HepG2 (cell line): ENCODE measurements at regions not wholly inside any gene's neighbourhood (a gene's known extent, or its start where the extent isn't known, plus 50 kb on each side); places are given as distances from the start of the nearest gene placed in this dataset.

Experiments used
- ATAC-seq: fragments of 200-7000 bp; cut with Tn5 transposase; 3 replicates; pipeline ENCODE4 v1.9.1; 2020; ENCODE audit warnings: mild to moderate bottlenecking, moderate library complexity
- BruUV-seq: library from RNA; stranded (reverse); fragments of 400-500 nt; replicated peaks from 2 replicates; lab custom pipeline; 2021; lab: Mats Ljungman, UMichigan
- CTCF ChIA-PET: fragments of 300-600 bp; formaldehyde crosslinking; extraction: SDS; loops from one replicate; lab custom pipeline; 2021; ENCODE audit warnings: low total read pairs, inconsistent platforms, low intra/inter-chr PET ratio; lab: Yijun Ruan, JAX
- POLR2A ChIA-PET: fragments of 350-600 bp; sonication (Branson Sonifier 250); formaldehyde crosslinking; loops from one replicate; lab custom pipeline; 2020; ENCODE audit warnings: antibody characterized with exemption, inconsistent platforms; lab: Yijun Ruan, JAX
- DNase-seq: peaks from one replicate; pipeline ENCODE4 v3.0.0-alpha.2; 2015; ENCODE audit warnings: low spot score
- FAIRE-seq: peaks from 3 replicates; lab custom pipeline; 2011; peaks lifted over from hg19 to GRCh38; lab: Jason Lieb, UNC
- H2AFZ ChIP-seq: one replicate; pipeline ENCODE4 v1.6.1; 2011; ENCODE audit warnings: low read length, inconsistent platforms
- H3K27ac ChIP-seq: fragments of 300-600 bp; 3 replicates; pipeline ENCODE4 v1.8.0; 2011; ENCODE audit warnings: mixed run types, mild to moderate bottlenecking, mixed read lengths, low read length, inconsistent platforms; ENCODE audit not compliant: insufficient read depth; ENCODE audit errors: extremely low read length
- H3K27me3 ChIP-seq, 2 experiments: fragments of 200-600 bp in 1 of 2; 2 replicates in 1 of 2; 3 replicates in 1 of 2; pipeline versions ENCODE4 v1.6.0 to v1.8.0; 2011; ENCODE audit warnings: low read length in 2 of 2, mild to moderate bottlenecking in 2 of 2, moderate library complexity in 2 of 2, inconsistent platforms in 1 of 2; ENCODE audit not compliant: insufficient read depth in 2 of 2, control insufficient read depth in 1 of 2
- H3K36me3 ChIP-seq, 2 experiments: fragments of 200-600 bp in 1 of 2; replicated peaks in 1 of 2; 2 replicates in 1 of 2; 3 replicates in 1 of 2; pipeline versions ENCODE4 v1.5.1 to v1.8.0; 2011; ENCODE audit warnings: low read length in 2 of 2, inconsistent platforms in 1 of 2; ENCODE audit not compliant: insufficient read depth in 2 of 2, control insufficient read depth in 1 of 2
- H3K4me1 ChIP-seq: 2 replicates; pipeline ENCODE4 v1.5.1; 2012; ENCODE audit warnings: low read length, inconsistent platforms; ENCODE audit not compliant: insufficient read depth
- H3K4me2 ChIP-seq: 2 replicates; pipeline ENCODE4 v1.6.0; 2011; ENCODE audit warnings: low read depth, low read length, inconsistent platforms
- H3K4me3 ChIP-seq, 3 experiments: fragments of 200-600 bp in 1 of 3; sonication (generic), shearing (Covaris generic) in 1 of 3; replicated peaks in 1 of 3; 2 replicates each; pipeline ENCODE4 v1.5.1; 2011 to 2016; ENCODE audit warnings: low read length in 3 of 3, inconsistent platforms in 2 of 3, low read depth in 2 of 3, mild to moderate bottlenecking in 2 of 3, control low read depth in 1 of 3, mixed read lengths in 1 of 3; ENCODE audit not compliant: insufficient read depth in 1 of 3
- H3K79me2 ChIP-seq: one replicate; pipeline ENCODE4 v1.6.1; 2011; ENCODE audit warnings: low read length, inconsistent platforms; ENCODE audit not compliant: insufficient read depth
- H3K9ac ChIP-seq: 2 replicates; pipeline ENCODE4 v1.6.0; 2011; ENCODE audit warnings: mild to moderate bottlenecking, low read depth, low read length, inconsistent platforms; ENCODE audit not compliant: insufficient read depth
- H3K9me3 ChIP-seq: 2 replicates; pipeline ENCODE4 v1.5.1; 2012; ENCODE audit warnings: mild to moderate bottlenecking, low read length
- H4K20me1 ChIP-seq: 2 replicates; pipeline ENCODE4 v1.6.0; 2011; ENCODE audit warnings: inconsistent platforms, mild to moderate bottlenecking, low read length, moderate library complexity; ENCODE audit not compliant: insufficient read depth
- ELF4 ChIP-seq: sonication (generic); formaldehyde crosslinking; IDR thresholded peaks from 2 replicates; pipeline ENCODE4 v1.5.0; 2020; ENCODE audit warnings: missing genetic modification reagents, mild to moderate bottlenecking, moderate library complexity, borderline replicate concordance
- FOSL1 ChIP-seq: sonication (generic); formaldehyde crosslinking; IDR thresholded peaks from 2 replicates; pipeline ENCODE4 v1.9.0; 2021; ENCODE audit warnings: missing genetic modification reagents, borderline replicate concordance
- HMGA1 ChIP-seq: sonication (generic); formaldehyde crosslinking; conservative IDR thresholded peaks from 2 replicates; pipeline ENCODE4 v1.4.0; 2020; ENCODE audit warnings: missing genetic modification reagents
- MED8 ChIP-seq: sonication (generic); formaldehyde crosslinking; IDR thresholded peaks from 2 replicates; pipeline ENCODE4 v1.8.1; 2023; ENCODE audit warnings: mild to moderate bottlenecking, missing genetic modification reagents; ENCODE audit not compliant: insufficient replicate concordance
- PAX8 ChIP-seq: sonication (generic); formaldehyde crosslinking; IDR thresholded peaks from 2 replicates; pipeline ENCODE4 v1.8.0; 2022; ENCODE audit warnings: mild to moderate bottlenecking, missing genetic modification reagents, borderline replicate concordance
- REXO4 ChIP-seq: sonication (generic); formaldehyde crosslinking; IDR thresholded peaks from 2 replicates; pipeline ENCODE4 v1.8.0; 2022; ENCODE audit warnings: missing genetic modification reagents, mild to moderate bottlenecking, borderline replicate concordance
- SRY ChIP-seq: sonication (generic); formaldehyde crosslinking; IDR thresholded peaks from 2 replicates; pipeline ENCODE4 v1.8.0; 2022; ENCODE audit warnings: mild to moderate bottlenecking, missing genetic modification reagents
- U2AF1 ChIP-seq: fragments of 200-400 bp; formaldehyde crosslinking; optimal IDR thresholded peaks from 2 replicates; pipeline ENCODE3; 2017; ENCODE audit warnings: mild to moderate bottlenecking, low read depth, low read length
- ZBTB3 ChIP-seq: sonication (generic); formaldehyde crosslinking; IDR thresholded peaks from 2 replicates; pipeline ENCODE4 v1.4.0; 2020; ENCODE audit warnings: low read depth, mild to moderate bottlenecking, moderate library complexity, missing genetic modification reagents, borderline replicate concordance
- ZNF441 ChIP-seq: sonication (generic); formaldehyde crosslinking; IDR thresholded peaks from 2 replicates; pipeline ENCODE4 v1.7.0; 2021; ENCODE audit warnings: missing genetic modification reagents, borderline replicate concordance
- ZNF564 ChIP-seq: sonication (generic); formaldehyde crosslinking; IDR thresholded peaks from 2 replicates; pipeline ENCODE4 v1.8.1; 2023; ENCODE audit warnings: mild to moderate bottlenecking, missing genetic modification reagents
- WGBS: methylation state at CpG from one replicate; pipeline ENCODE4 v1.1.6; 2017; ENCODE audit warnings: low lambda C conversion rate; 5-methylcytosine and 5-hydroxymethylcytosine counted together
- in situ Hi-C: cut with HindIII; loops from 2 replicates; pipeline ENCODE4 v1.10.0; 2017; ENCODE audit warnings: low pct_unique_long_range_greater_than_20kb; ENCODE audit not compliant: extremely low pct_ligation_motif_present
- intact Hi-C: fragments of 100-400 bp; cut with micrococcal nuclease; formaldehyde crosslinking; loops from one replicate; pipeline ENCODE4 v1.10.0; 2022; ENCODE audit not compliant: unreplicated experiment
- TF ChIP-seq, protein P1 (sequence below): sonication (generic); formaldehyde crosslinking; IDR thresholded peaks from 2 replicates; pipeline ENCODE4 v1.4.0; 2020; ENCODE audit warnings: missing genetic modification reagents
- TF ChIP-seq, protein P2 (sequence below): sonication (generic); formaldehyde crosslinking; IDR thresholded peaks from 2 replicates; pipeline ENCODE4 v1.8.1; 2022; ENCODE audit warnings: mild to moderate bottlenecking, missing genetic modification reagents

DNA sequence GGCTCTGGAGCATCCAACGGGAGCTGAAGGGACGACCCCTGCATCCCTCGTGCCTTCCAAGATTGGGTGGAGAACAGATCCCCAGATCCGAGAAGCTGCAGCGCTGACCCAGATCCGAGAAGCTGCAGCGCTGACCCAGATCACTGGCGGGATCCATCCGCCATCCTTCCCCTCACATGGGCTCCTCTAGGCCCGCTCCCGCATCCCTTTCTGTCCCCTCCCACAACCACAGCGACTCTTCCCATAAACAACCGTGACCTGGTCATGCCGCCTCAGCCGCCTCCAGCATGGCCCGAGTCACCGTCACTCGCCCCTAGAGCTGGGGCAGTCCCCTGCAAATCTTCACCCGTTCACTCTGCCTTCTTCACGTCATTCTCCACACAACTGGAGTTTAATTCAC, 124.9 kb downstream of the UTP18 start:
- CTCF ChIA-PET, result no interaction called here
- intact Hi-C loops, result no loop called here
- POLR2A ChIA-PET, result no interaction called here

DNA sequence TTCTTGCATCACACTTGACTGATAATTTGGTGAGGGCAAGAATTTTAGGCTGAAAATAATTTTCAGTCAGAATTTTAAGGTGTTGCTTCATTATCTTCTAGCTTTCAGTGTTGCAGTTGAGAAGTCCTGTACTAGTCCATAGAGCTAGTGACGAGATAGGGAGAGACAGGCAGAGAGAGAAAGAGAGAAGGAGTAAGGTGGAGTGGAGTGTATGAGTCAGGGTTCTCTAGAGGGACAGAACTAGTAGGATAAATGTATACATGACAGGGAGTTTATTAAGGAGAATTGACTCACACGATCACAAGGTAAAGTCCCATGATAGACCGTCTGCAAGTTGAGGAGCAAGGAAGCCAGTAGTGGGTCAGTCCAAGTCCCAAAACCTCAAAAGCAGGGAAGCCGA, 127.2 kb downstream of the UTP18 start:
- Histone ChIP-seq H3K4me3 (no peak overlapping the region), H3K36me3 (no peaks in the 10 kb centered on the region), H4K20me1 (no peaks in the 10 kb centered on the region), H3K9me3 (no peaks in the 10 kb centered on the region), H3K27ac (no peak overlapping the region), H3K27me3 (peaks cover 0 to 10% of the 10 kb centered on the region in 2 experiments; a peak in 1 of 5 replicates), H3K9ac (no peak overlapping the region), H2AFZ (no peak overlapping the region), H3K4me1 (peaks cover 7% of the 10 kb centered on the region; the same call in 1 of the 2 replicates), H3K79me2 (no peaks in the 10 kb centered on the region), H3K4me2 (no peak overlapping the region)
- ChIA-PET POLR2A (no interaction called here), CTCF (no interaction called here)
- no TSS peak for BruUV-seq
- in situ Hi-C loops (loop anchor here (25.0 kb wide), 2 partner anchors 150 to 475 kb away; no protein-coding TSS in a partner anchor), intact Hi-C loops (no loop called here)
- DNase-seq (no peak), ATAC-seq (no peak), FAIRE-seq (no peak)
- WGBS, result 15% methylated on average over 4 of the region's 4 CpGs
- TF ChIP-seq, protein P1, sequence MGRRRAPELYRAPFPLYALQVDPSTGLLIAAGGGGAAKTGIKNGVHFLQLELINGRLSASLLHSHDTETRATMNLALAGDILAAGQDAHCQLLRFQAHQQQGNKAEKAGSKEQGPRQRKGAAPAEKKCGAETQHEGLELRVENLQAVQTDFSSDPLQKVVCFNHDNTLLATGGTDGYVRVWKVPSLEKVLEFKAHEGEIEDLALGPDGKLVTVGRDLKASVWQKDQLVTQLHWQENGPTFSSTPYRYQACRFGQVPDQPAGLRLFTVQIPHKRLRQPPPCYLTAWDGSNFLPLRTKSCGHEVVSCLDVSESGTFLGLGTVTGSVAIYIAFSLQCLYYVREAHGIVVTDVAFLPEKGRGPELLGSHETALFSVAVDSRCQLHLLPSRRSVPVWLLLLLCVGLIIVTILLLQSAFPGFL, result no peak
- no peak for TF ChIP-seq MED8
- no peak for TF ChIP-seq ZNF564 (CRISPR knock-in tag)
- no peak for TF ChIP-seq REXO4 (CRISPR knock-in tag)
- no peak for TF ChIP-seq SRY (CRISPR knock-in tag)
- no peak for TF ChIP-seq FOSL1 (CRISPR knock-in tag)
- no peak for TF ChIP-seq PAX8 (CRISPR knock-in tag)
- TF ChIP-seq ZNF441 (CRISPR knock-in tag), result no peak
- no peak for TF ChIP-seq ZBTB3 (CRISPR knock-in tag)
- no peak for TF ChIP-seq HMGA1 (CRISPR knock-in tag)
- no peak for TF ChIP-seq ELF4 (CRISPR knock-in tag)
- TF ChIP-seq, protein P2, sequence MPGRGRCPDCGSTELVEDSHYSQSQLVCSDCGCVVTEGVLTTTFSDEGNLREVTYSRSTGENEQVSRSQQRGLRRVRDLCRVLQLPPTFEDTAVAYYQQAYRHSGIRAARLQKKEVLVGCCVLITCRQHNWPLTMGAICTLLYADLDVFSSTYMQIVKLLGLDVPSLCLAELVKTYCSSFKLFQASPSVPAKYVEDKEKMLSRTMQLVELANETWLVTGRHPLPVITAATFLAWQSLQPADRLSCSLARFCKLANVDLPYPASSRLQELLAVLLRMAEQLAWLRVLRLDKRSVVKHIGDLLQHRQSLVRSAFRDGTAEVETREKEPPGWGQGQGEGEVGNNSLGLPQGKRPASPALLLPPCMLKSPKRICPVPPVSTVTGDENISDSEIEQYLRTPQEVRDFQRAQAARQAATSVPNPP (CRISPR knock-in tag), result no peak

More for the DNA sequence above, 124.9 kb downstream of the UTP18 start:
- no peak for FAIRE-seq
- Histone ChIP-seq H3K4me3 (no peak overlapping the region), H3K27me3 (peaks cover 0 to 10% of the 10 kb centered on the region in 2 experiments; a peak in 1 of 5 replicates), H3K4me1 (no peaks in the 10 kb centered on the region), H3K9ac (no peak overlapping the region), H3K27ac (no peak overlapping the region), H3K9me3 (no peaks in the 10 kb centered on the region), H3K79me2 (no peaks in the 10 kb centered on the region), H2AFZ (no peak overlapping the region), H3K4me2 (no peak overlapping the region), H3K36me3 (no peaks in the 10 kb centered on the region), H4K20me1 (no peaks in the 10 kb centered on the region)
- no peak for DNase-seq
- no TSS peak for BruUV-seq
- 50% methylated on average over 16 of the region's 20 CpGs for WGBS
- ATAC-seq, result no peak
- TF ChIP-seq U2AF1, result no peak
- TF ChIP-seq, all 625 proteins: peak for 0
- in situ Hi-C loops, result loop anchor here (25.0 kb wide), 2 partner anchors 152 to 477 kb away; no protein-coding TSS in a partner anchor
